Mammary epithelial cell (primary cell): ENCODE measurements at regions not wholly inside any gene's neighbourhood (a gene's known extent, or its start where the extent isn't known, plus 50 kb on each side); places are given as distances from the start of the nearest gene placed in this dataset.

Experiments
- EZH2 ChIP-seq: IDR thresholded peaks from 2 replicates; pipeline ENCODE4 v1.6.1; 2012; ENCODE audit warnings: low read length, inconsistent platforms, borderline replicate concordance
- TF ChIP-seq, protein P1 (sequence below), 2 donors: IDR thresholded peaks in 1 of 2; conservative IDR thresholded peaks in 1 of 2; 2 replicates each; pipeline ENCODE4 v1.5.1; 2011 to 2012; ENCODE audit warnings: inconsistent platforms in 2 of 2, low read length in 2 of 2, mild to moderate bottlenecking in 2 of 2, control low read depth in 1 of 2, low read depth in 1 of 2; ENCODE audit not compliant: insufficient read depth in 1 of 2; ENCODE audit errors: extremely low read depth in 1 of 2

DNA sequence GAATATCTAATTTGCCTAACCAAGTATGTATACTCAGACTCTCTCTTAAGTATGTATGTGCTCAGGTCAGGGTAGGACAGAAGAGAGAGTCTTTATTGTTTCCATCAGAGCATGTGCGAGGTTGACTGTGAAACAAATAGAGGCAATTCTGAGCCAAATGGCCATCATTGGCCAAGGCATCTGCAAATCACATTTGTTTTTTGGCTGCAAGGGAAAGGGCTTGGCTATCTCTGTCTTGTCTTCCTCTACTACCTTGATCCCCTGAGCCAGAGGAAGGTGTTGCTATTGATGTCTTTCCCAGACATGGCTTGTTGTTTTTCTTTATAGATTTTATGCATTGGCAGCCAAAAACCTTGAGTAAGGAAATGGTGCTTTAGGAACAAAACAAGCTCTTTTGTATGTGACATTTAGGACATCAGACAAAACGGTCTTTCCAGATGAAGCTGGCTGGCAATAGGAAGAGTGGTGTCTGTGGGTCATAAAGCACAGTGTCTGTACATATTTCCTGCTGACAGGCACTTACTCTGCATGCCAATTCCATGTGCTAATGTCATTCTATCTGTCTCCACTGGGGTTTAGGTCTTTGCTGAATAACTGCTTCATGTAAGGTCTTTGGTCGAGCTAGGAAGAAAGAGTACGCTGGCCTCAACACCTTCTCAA, 163.3 kb downstream of the BRINP2 start:
- no peak for TF ChIP-seq EZH2
- TF ChIP-seq, protein P1, sequence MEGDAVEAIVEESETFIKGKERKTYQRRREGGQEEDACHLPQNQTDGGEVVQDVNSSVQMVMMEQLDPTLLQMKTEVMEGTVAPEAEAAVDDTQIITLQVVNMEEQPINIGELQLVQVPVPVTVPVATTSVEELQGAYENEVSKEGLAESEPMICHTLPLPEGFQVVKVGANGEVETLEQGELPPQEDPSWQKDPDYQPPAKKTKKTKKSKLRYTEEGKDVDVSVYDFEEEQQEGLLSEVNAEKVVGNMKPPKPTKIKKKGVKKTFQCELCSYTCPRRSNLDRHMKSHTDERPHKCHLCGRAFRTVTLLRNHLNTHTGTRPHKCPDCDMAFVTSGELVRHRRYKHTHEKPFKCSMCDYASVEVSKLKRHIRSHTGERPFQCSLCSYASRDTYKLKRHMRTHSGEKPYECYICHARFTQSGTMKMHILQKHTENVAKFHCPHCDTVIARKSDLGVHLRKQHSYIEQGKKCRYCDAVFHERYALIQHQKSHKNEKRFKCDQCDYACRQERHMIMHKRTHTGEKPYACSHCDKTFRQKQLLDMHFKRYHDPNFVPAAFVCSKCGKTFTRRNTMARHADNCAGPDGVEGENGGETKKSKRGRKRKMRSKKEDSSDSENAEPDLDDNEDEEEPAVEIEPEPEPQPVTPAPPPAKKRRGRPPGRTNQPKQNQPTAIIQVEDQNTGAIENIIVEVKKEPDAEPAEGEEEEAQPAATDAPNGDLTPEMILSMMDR (conservative IDR thresholded peaks at IDR 0.05 in 1 of 2, IDR thresholded peaks at IDR 0.05 in 1 of 2; ENCODE audit: extremely low read depth in 1 of 2, insufficient read depth in 1 of 2, low read depth in 1 of 2, low read length in 2 of 2), result peak; percentile 38 to 42
